GM12878 (cell line): ENCODE measurements at regions not wholly inside any gene's neighbourhood (a gene's known extent, or its start where the extent isn't known, plus 50 kb on each side); places are given as distances from the start of the nearest gene placed in this dataset.

Source experiments
- ATAC-seq: fragments of 200-7000 bp; cut with Tn5 transposase; 3 replicates; pipeline ENCODE4 v1.9.1; 2020; ENCODE audit warnings: mild to moderate bottlenecking, moderate library complexity
- BruUV-seq: library from RNA; stranded (reverse); fragments of 400-500 nt; replicated peaks from 2 replicates; lab custom pipeline; 2021; lab: Mats Ljungman, UMichigan
- CTCF ChIA-PET: fragments of 300-600 bp; sonication (Branson Sonifier 250); formaldehyde crosslinking; extraction: SDS; loops from one replicate; lab custom pipeline; 2021; ENCODE audit warnings: inconsistent platforms; lab: Yijun Ruan, JAX
- POLR2A ChIA-PET: fragments of 350-600 bp; formaldehyde crosslinking; extraction: SDS; loops from one replicate; lab custom pipeline; 2021; ENCODE audit warnings: inconsistent platforms; lab: Charles Lee
- RAD21 ChIA-PET: fragments of 300-600 bp; sonication (Branson Sonifier 250); formaldehyde crosslinking; loops from one replicate; lab custom pipeline; 2023; ENCODE audit warnings: antibody characterized with exemption; ENCODE audit not compliant: unreplicated experiment; lab: Charles Lee
- SMC1A ChIA-PET: fragments of 300-600 bp; sonication (Branson Sonifier 250); formaldehyde crosslinking; loops from one replicate; lab custom pipeline; 2023; ENCODE audit not compliant: unreplicated experiment, uncharacterized antibody; lab: Charles Lee
- DNase-seq: peaks from one replicate; pipeline ENCODE4 v3.0.0-alpha.2; 2011; ENCODE audit warnings: low read depth, low spot score
- FAIRE-seq: peaks from 3 replicates; lab custom pipeline; 2011; peaks lifted over from hg19 to GRCh38; lab: Jason Lieb, UNC
- H2AFZ ChIP-seq: 2 replicates; pipeline ENCODE4 v1.6.0; 2011; ENCODE audit warnings: low read depth, low read length, control low read depth; ENCODE audit not compliant: control insufficient read depth
- H3K27ac ChIP-seq: 2 replicates; pipeline ENCODE4 v1.5.1; 2011; ENCODE audit warnings: control low read depth; ENCODE audit not compliant: control insufficient read depth, insufficient read depth
- H3K27me3 ChIP-seq, 2 experiments: replicated peaks in 1 of 2; 2 replicates each; pipeline versions ENCODE4 v1.6.0 to v1.6.1; 2011; ENCODE audit warnings: low read length in 1 of 2; ENCODE audit not compliant: control insufficient read depth in 2 of 2, insufficient read depth in 2 of 2
- H3K36me3 ChIP-seq, 2 experiments: 2 replicates each; pipeline ENCODE4 v1.5.1; 2011; ENCODE audit warnings: low read length in 1 of 2; ENCODE audit not compliant: control insufficient read depth in 2 of 2, insufficient read depth in 2 of 2
- H3K4me1 ChIP-seq: 2 replicates; pipeline ENCODE4 v1.6.1; 2011; ENCODE audit warnings: mild to moderate bottlenecking, low read length, moderate library complexity, mixed read lengths; ENCODE audit not compliant: control insufficient read depth, insufficient read depth
- H3K4me2 ChIP-seq: 2 replicates; pipeline ENCODE4 v1.6.0; 2011; ENCODE audit warnings: control low read depth; ENCODE audit not compliant: control insufficient read depth, insufficient read depth
- H3K4me3 ChIP-seq: fragments of 200-600 bp; sonication (generic); 2 replicates; pipeline ENCODE4 v1.5.1; 2016
- H3K79me2 ChIP-seq: 2 replicates; pipeline ENCODE4 v1.6.0; 2011; ENCODE audit warnings: low read length; ENCODE audit not compliant: control insufficient read depth, insufficient read depth
- H3K9ac ChIP-seq: 2 replicates; pipeline ENCODE4 v1.8.0; 2011; ENCODE audit warnings: low read length, control low read depth, mixed read lengths; ENCODE audit not compliant: control insufficient read depth, insufficient read depth
- H3K9me3 ChIP-seq: replicated peaks from 3 replicates; pipeline ENCODE4 v1.5.1; 2011; ENCODE audit warnings: mild to moderate bottlenecking, low read length; ENCODE audit not compliant: control insufficient read depth, insufficient read depth
- H4K20me1 ChIP-seq: 2 replicates; pipeline ENCODE4 v1.6.0; 2011; ENCODE audit not compliant: control insufficient read depth, insufficient read depth
- BMI1 ChIP-seq: fragments of 450-650 bp; IDR thresholded peaks from 2 replicates; pipeline ENCODE4 v1.6.1; 2016; ENCODE audit warnings: mild to moderate bottlenecking, moderate library complexity, borderline replicate concordance
- CBX3 ChIP-seq: fragments of 200-600 bp; sonication (generic); IDR thresholded peaks from 2 replicates; pipeline ENCODE4 v1.6.1; 2016; ENCODE audit warnings: low read depth, borderline replicate concordance
- FOS ChIP-seq: IDR thresholded peaks from 3 replicates; pipeline ENCODE4 v1.6.1; 2011; ENCODE audit warnings: borderline replicate concordance; ENCODE audit not compliant: insufficient read length; ENCODE audit errors: extremely low read depth
- HDGF ChIP-seq: fragments of 450-650 bp; IDR thresholded peaks from 2 replicates; pipeline ENCODE4 v1.6.1; 2016; ENCODE audit warnings: antibody characterized with exemption
- MYB ChIP-seq: fragments of 150-350 bp; IDR thresholded peaks from 2 replicates; pipeline ENCODE4 v1.6.1; 2014; ENCODE audit warnings: mild to moderate bottlenecking, low read depth, low read length, borderline replicate concordance
- NBN ChIP-seq: fragments of 450-650 bp; IDR thresholded peaks from 2 replicates; pipeline ENCODE4 v1.6.1; 2016
- POLR2A ChIP-seq: IDR thresholded peaks from 2 replicates; pipeline ENCODE4 v1.6.1; 2011; ENCODE audit warnings: low read depth, mild to moderate bottlenecking, low read length
- RB1 ChIP-seq: fragments of 450-650 bp; formaldehyde crosslinking; IDR thresholded peaks from 2 replicates; pipeline ENCODE4 v1.6.1; 2017; ENCODE audit warnings: mild to moderate bottlenecking, borderline replicate concordance
- SMAD1 ChIP-seq: fragments of 450-650 bp; IDR thresholded peaks from 2 replicates; pipeline ENCODE4 v1.6.1; 2018; ENCODE audit warnings: mild to moderate bottlenecking, low read depth; ENCODE audit not compliant: partially characterized antibody
- SMAD5 ChIP-seq: IDR thresholded peaks from 2 replicates; pipeline ENCODE4 v1.6.1; 2016; ENCODE audit warnings: antibody characterized with exemption, low read depth
- SRF ChIP-seq, 2 experiments: IDR thresholded peaks; 2 replicates each; pipeline ENCODE4 v1.6.1; 2011; ENCODE audit warnings: low read depth in 2 of 2, low read length in 2 of 2, mild to moderate bottlenecking in 1 of 2, moderate library complexity in 1 of 2
- STAT1 ChIP-seq: fragments of 450-650 bp; conservative IDR thresholded peaks from 2 replicates; pipeline ENCODE4 v1.6.1; 2014; ENCODE audit warnings: antibody characterized with exemption, mild to moderate bottlenecking
- SUPT20H ChIP-seq: IDR thresholded peaks from 2 replicates; pipeline ENCODE4 v1.6.1; 2011; ENCODE audit warnings: low read depth, mild to moderate bottlenecking, low read length, moderate library complexity, borderline replicate concordance; ENCODE audit not compliant: control insufficient read depth
- SUZ12 ChIP-seq: fragments of 200-600 bp; sonication (generic); IDR thresholded peaks from one replicate; pipeline ENCODE4 v1.6.1; 2018; ENCODE audit warnings: antibody characterized with exemption, mild to moderate bottlenecking; ENCODE audit not compliant: unreplicated experiment
- ZBTB4 ChIP-seq: fragments of 450-650 bp; formaldehyde crosslinking; IDR thresholded peaks from 2 replicates; pipeline ENCODE4 v1.4.0; 2022; ENCODE audit warnings: mild to moderate bottlenecking, moderate library complexity
- ZNF622 ChIP-seq: fragments of 450-650 bp; IDR thresholded peaks from 2 replicates; pipeline ENCODE4 v1.6.1; 2017; ENCODE audit warnings: mild to moderate bottlenecking, inconsistent platforms
- WGBS: methylation state at CpG from one replicate; pipeline ENCODE4 v1.1.6; 2016; ENCODE audit warnings: low lambda C conversion rate; ENCODE audit not compliant: insufficient replicate concordance, insufficient coverage; ENCODE audit errors: missing lambda C conversion rate; 5-methylcytosine and 5-hydroxymethylcytosine counted together
- in situ Hi-C: fragments of 300-500 bp; cut with MboI; formaldehyde crosslinking; loops from 9 replicates; pipeline ENCODE4 v1.14.3; 2018; ENCODE audit warnings: mixed read lengths
- intact Hi-C: fragments of 100-400 bp; cut with micrococcal nuclease; formaldehyde crosslinking; loops from one replicate; pipeline ENCODE4 v1.14.2; 2022; ENCODE audit not compliant: unreplicated experiment
- TF ChIP-seq, protein P1 (sequence below): IDR thresholded peaks from 2 replicates; pipeline ENCODE4 v1.6.1; 2011; ENCODE audit warnings: low read depth, mild to moderate bottlenecking, low read length, moderate library complexity, borderline replicate concordance; ENCODE audit errors: extremely low read depth

- TF ChIP-seq NBN (peak; percentile 99), SUPT20H (no peak), SMAD1 (peak; percentile 99), CBX3 (no peak)
- TF ChIP-seq, protein P1, sequence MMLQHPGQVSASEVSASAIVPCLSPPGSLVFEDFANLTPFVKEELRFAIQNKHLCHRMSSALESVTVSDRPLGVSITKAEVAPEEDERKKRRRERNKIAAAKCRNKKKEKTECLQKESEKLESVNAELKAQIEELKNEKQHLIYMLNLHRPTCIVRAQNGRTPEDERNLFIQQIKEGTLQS, result no peak
Measured at GRCh38 chr6:26204332-26205160, 117.3 kb downstream of the HFE start (continued).

DNA sequence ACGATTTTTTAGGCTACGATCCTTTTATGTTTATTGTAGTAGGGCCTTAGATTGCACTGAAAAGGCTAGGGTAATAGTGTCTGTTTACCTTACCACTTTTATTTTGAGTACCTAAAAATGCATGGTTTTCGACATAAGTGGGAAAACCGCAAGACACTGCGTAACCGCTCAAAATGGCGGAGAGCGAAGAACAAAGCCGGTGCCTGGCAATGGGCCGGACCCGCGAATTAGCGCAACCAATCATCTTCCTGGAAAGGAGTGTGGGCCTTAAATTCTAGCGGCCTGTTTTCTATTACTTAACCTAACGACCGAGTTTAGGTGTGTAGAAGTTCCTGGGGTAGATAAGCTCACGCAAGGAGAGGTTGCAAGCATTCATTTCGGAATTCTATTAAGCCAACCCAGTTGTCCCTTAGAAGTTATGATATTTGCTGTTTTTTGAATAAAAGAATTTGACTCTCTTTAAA lies 118.0 kb downstream of the HFE start:
- CTCF ChIA-PET, result interaction anchor here (1.0 to 1.9 kb wide), 5 partner anchors 9 to 45 kb away, joined by 3 to 6 read pairs (median 4); a partner anchor contains a TSS
- in situ Hi-C loops, result no loop called here
- Histone ChIP-seq H3K9me3 (no peaks in the 10 kb centered on the region), H3K36me3 (no peaks in the 10 kb centered on the region), H3K27me3 (no peaks in the 10 kb centered on the region), H2AFZ (peak overlapping the region; percentile 83; the same call in 1 of the 2 replicates), H4K20me1 (no peaks in the 10 kb centered on the region), H3K4me3 (peak overlapping the region; percentile 72), H3K9ac (peak overlapping the region; percentile 95), H3K27ac (peak overlapping the region; percentile 96), H3K79me2 (peaks cover 8% of the 10 kb centered on the region), H3K4me1 (peaks cover 14% of the 10 kb centered on the region), H3K4me2 (peak overlapping the region; percentile 97)
- FAIRE-seq (peak; percentile 44), ATAC-seq (peak; percentile 77), DNase-seq (no peak)
- SMC1A ChIA-PET, result interaction anchor here (1.2 to 2.3 kb wide), 4 partner anchors 11 to 80 kb away, joined by 3 to 14 read pairs (median 8); a partner anchor contains a TSS
- BruUV-seq, result no TSS peak
- 2% methylated on average over 18 of the region's 18 CpGs for WGBS
- POLR2A ChIA-PET, result interaction anchor here (0.7 to 5.2 kb wide), 6 partner anchors 10 to 53 kb away, joined by 3 to 57 read pairs (median 4); a partner anchor contains a TSS
- intact Hi-C loops, result loop anchor here (1.0 to 2.0 kb wide), 2 partner anchors 11 to 68 kb away; a partner anchor contains a TSS
- RAD21 ChIA-PET, result interaction anchor here (2.9 kb wide), 1 partner anchor 11 kb away, joined by 26 read pairs; a partner anchor contains a TSS
- no peak for TF ChIP-seq HDGF
- TF ChIP-seq SUZ12, result no peak
- TF ChIP-seq POLR2A, result peak; percentile 67
- TF ChIP-seq ZNF622, result no peak
- TF ChIP-seq ZBTB4 (CRISPR knock-in tag), result peak; percentile 87
- TF ChIP-seq STAT1, result no peak
- TF ChIP-seq SMAD1, result no peak
- TF ChIP-seq MYB, result no peak
- TF ChIP-seq SRF (IDR thresholded peaks at IDR 0.05; ENCODE audit: low read depth in 2 of 2, low read length in 2 of 2), result 0 out of 4 replicates have a peak, but pooled peaks of 1 of the 2 experiments have one; percentile 18
- peak; percentile 78 for TF ChIP-seq BMI1
- TF ChIP-seq RB1, result no peak
- TF ChIP-seq FOS, result no peak
- TF ChIP-seq SMAD5, result no peak; the same call in 1 of the 2 replicates
